ENCODE measurements at regions not wholly inside any gene's neighbourhood (a gene's known extent, or its start where the extent isn't known, plus 50 kb on each side); places are given as distances from the start of the nearest gene placed in this dataset.

- TF ChIP-seq POLR2A (IDR thresholded peaks at IDR 0.05) (no peak), CTCF (IDR thresholded peaks at IDR 0.05) (no peak), EP300 (IDR thresholded peaks at IDR 0.05) (no peak)
These were observed 114.8 kb downstream of the C16orf95 start for GRCh38 chr16:87202346-87202745.

All from ovary (tissue), 3 donors.